Uterus (tissue), 2 donors: ENCODE measurements at regions not wholly inside any gene's neighbourhood (a gene's known extent, or its start where the extent isn't known, plus 50 kb on each side); places are given as distances from the start of the nearest gene placed in this dataset.

ENCODE experiments used
- CTCF ChIP-seq, 4 experiments: fragments of 200-600 bp in 2 of 4; fragments of 450-650 bp in 2 of 4; sonication (generic) in 2 of 4; IDR thresholded peaks; one replicate each; pipeline ENCODE4 v1.5.1; 2016 to 2019; ENCODE audit warnings: antibody characterized with exemption in 4 of 4, mild to moderate bottlenecking in 2 of 4, moderate library complexity in 1 of 4
- POLR2A ChIP-seq, 2 donors: fragments of 450-650 bp; IDR thresholded peaks; one replicate each; pipeline ENCODE4 v1.6.1; 2016; ENCODE audit warnings: antibody characterized with exemption in 2 of 2, mild to moderate bottlenecking in 1 of 2, moderate library complexity in 1 of 2

- TF ChIP-seq POLR2A (IDR thresholded peaks at IDR 0.05) (no peak), CTCF (IDR thresholded peaks at IDR 0.05) (no peak)
Observed at GRCh38 chr20:53708129-53708968, 114.7 kb upstream of the ZNF217 start.
